Right ventricle myocardium superior (tissue), 1 donor: ENCODE measurements at regions not wholly inside any gene's neighbourhood (a gene's known extent, or its start where the extent isn't known, plus 50 kb on each side); places are given as distances from the start of the nearest gene placed in this dataset.

Source experiments
- ATAC-seq: fragments of 200-7000 bp; cut with Tn5 transposase; one replicate; pipeline ENCODE4 v1.9.1; 2020; ENCODE audit warnings: mild to moderate bottlenecking; ENCODE audit not compliant: poor library complexity
- DNase-seq: peaks from one replicate; pipeline ENCODE4 v3.0.0-alpha.2; 2020
- intact Hi-C: fragments of 100-400 bp; cut with DNase I; formaldehyde crosslinking; loops from one replicate; pipeline ENCODE4 v1.11.2; 2022
- donor health status: DM: no; HTN: yes; CAD: no; lungs with severe emphysema.

- intact Hi-C loops, result no loop called here
- no peak for ATAC-seq
These were observed 58.7 kb upstream of the RGMB start for GRCh38 chr5:98714710-98715288.

DNA sequence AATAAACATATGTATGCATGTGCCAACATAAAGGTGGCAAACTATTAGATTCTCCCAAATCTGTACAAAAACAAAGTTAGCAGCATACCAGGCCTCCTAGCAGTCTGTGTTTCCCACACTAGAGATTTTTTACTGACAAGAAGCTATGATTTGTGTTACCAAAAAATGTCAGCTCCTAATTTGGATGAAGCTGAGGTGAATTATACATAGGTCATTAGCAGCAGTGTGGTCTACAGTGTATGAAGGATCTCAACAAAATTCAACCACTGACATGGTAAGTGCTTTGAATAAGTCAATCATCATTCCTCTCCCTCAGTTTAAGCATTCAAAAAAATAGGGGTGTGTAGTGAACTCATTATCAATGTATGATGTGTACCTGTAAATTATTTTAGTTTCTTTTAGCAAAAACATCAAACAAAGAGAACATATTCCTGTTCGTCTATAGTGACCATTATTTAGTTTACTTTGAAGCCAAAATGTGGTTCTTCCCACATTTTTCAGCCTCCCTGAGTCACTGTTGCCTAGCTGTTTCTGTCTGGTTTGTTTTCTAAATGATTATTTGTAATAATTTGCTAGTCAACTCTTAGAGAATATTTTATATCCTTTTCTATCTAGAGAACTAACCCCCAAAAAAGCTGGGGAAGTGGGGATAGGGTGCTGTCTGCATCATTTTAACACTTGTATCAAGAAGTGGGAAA lies 52.1 kb upstream of the RGMB start:
- ATAC-seq (no peak), DNase-seq (no peak)
- intact Hi-C loops, result no loop called here

More at GRCh38 chr5:98714710-98715288, 58.7 kb upstream of the RGMB start:
- no peak for DNase-seq

DNA sequence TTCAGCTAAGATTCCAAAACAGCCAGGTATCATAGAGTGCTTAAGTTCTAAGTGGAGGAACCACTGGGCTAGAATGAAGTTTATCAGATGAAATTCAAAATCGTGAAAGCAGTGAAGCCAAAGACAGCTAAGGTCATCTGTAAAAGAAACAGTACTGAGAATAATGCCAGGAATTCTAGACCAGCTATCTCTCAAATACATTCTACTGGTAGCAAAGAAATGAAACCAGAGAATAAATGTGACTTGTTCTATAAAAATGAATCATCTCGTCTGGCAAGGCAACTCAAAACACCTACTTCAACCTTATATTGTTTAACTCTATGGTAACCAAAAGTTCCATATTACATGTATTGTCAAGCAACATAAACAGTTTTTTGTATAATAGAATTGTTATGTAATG lies 51.3 kb upstream of the RGMB start:
- no peak for DNase-seq
- ATAC-seq, result no peak
- intact Hi-C loops, result no loop called here

DNA sequence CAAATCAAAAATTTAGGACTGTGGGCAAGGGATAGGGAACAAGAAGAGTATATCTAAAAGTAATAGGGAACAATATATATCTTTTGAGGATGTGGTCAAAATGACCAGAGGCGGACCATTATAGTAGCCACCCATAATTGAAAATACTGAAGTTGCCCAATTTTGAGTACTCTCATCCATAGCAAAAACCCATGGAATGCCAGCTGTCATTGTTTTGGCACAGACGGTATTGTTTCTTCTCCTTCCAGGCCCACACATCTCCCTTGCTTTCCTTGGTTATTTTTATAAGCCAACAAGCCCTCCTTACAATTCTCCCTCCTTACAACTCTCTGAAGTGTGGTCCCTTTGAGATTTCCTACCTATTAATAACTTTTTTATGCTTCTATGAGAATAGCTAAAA lies 50.4 kb upstream of the RGMB start:
- ATAC-seq, result no peak
- no peak for DNase-seq
- intact Hi-C loops, result no loop called here
